ENCODE measurements at regions not wholly inside any gene's neighbourhood (a gene's known extent, or its start where the extent isn't known, plus 50 kb on each side); places are given as distances from the start of the nearest gene placed in this dataset.

DNA sequence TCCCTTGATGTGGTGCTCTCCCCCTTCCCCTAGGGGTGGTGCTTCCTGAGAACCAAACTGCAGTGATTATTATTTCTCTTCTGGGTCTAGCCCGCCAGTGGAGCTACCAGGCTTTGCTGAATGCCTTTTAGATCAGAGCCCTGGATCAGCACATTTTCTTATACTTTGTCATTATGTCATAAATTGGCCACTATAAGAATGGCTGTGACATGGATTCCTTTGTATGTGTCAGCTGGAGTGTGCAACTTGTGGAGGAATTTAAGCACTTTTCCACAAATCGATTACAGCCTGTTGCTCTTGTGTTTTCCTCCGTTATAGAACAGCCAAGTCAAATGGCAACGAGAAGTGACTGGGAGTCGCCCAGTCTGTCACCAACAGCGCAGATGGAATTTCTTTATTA, 273.3 kb downstream of the DUSP10 start:
- TF ChIP-seq CTCF (optimal IDR thresholded peaks at IDR 0.05 in 1 of 3, IDR thresholded peaks at IDR 0.05 in 1 of 3, conservative IDR thresholded peaks at IDR 0.05 in 1 of 3; ENCODE audit: extremely low read depth in 1 of 3, insufficient read depth in 2 of 3, low read length in 3 of 3), result no peak
- TF ChIP-seq EZH2 (IDR thresholded peaks at IDR 0.05; ENCODE audit: low read length), result no peak
